HCT116 (cell line): ENCODE measurements at regions not wholly inside any gene's neighbourhood (a gene's known extent, or its start where the extent isn't known, plus 50 kb on each side); places are given as distances from the start of the nearest gene placed in this dataset.

Source experiments
- EGR1 ChIP-seq: IDR thresholded peaks from 2 replicates; pipeline ENCODE4 v1.6.1; 2012; ENCODE audit warnings: low read depth
- ELF1 ChIP-seq: IDR thresholded peaks from 2 replicates; pipeline ENCODE4 v1.6.1; 2012; ENCODE audit warnings: low read depth, borderline replicate concordance
- EZH2 ChIP-seq: fragments of 200-600 bp; sonication (generic); IDR thresholded peaks from 2 replicates; pipeline ENCODE4 v1.6.1; 2017; ENCODE audit warnings: antibody characterized with exemption, mixed run types
- EZH2phosphoT487 ChIP-seq: fragments of 200-600 bp; IDR thresholded peaks from 2 replicates; pipeline ENCODE4 v1.6.1; 2018; ENCODE audit warnings: antibody characterized with exemption, borderline replicate concordance
- MAX ChIP-seq: IDR thresholded peaks from 2 replicates; pipeline ENCODE4 v1.6.1; 2012
- POLR2A ChIP-seq: IDR thresholded peaks from 2 replicates; pipeline ENCODE4 v1.7.0; 2011; ENCODE audit warnings: borderline replicate concordance; ENCODE audit not compliant: insufficient read depth, insufficient read length; ENCODE audit errors: extremely low read depth
- RAD21 ChIP-seq: IDR thresholded peaks from 2 replicates; pipeline ENCODE4 v1.6.1; 2012; ENCODE audit warnings: low read depth, mild to moderate bottlenecking
- REST ChIP-seq: IDR thresholded peaks from 2 replicates; pipeline ENCODE4 v1.6.1; 2012; ENCODE audit warnings: low read depth
- SP1 ChIP-seq: IDR thresholded peaks from 2 replicates; pipeline ENCODE4 v1.6.1; 2012; ENCODE audit warnings: low read depth
- SRF ChIP-seq: IDR thresholded peaks from 2 replicates; pipeline ENCODE4 v1.6.1; 2012; ENCODE audit warnings: low read depth
- ZFX ChIP-seq: fragments of 450-650 bp; IDR thresholded peaks from 2 replicates; pipeline ENCODE4 v1.6.1; 2017
- ZNF274 ChIP-seq: fragments of 200-500 bp; sonication (Bioruptor generic); IDR thresholded peaks from 2 replicates; pipeline ENCODE4 v1.6.1; 2014; ENCODE audit warnings: mild to moderate bottlenecking, low read depth, low read length, inconsistent platforms
- TF ChIP-seq, protein P1 (sequence below), 3 experiments: fragments of 200-600 bp in 1 of 3; sonication (generic) in 1 of 3; IDR thresholded peaks in 2 of 3; conservative IDR thresholded peaks in 1 of 3; 2 replicates each; pipeline ENCODE4 v1.5.1; 2012 to 2017; ENCODE audit warnings: low read depth in 2 of 3, low read length in 2 of 3, antibody characterized with exemption in 1 of 3, borderline replicate concordance in 1 of 3, control low read depth in 1 of 3, mild to moderate bottlenecking in 1 of 3, mixed read lengths in 1 of 3, mixed run types in 1 of 3, moderate library complexity in 1 of 3; ENCODE audit not compliant: insufficient read depth in 1 of 3

DNA sequence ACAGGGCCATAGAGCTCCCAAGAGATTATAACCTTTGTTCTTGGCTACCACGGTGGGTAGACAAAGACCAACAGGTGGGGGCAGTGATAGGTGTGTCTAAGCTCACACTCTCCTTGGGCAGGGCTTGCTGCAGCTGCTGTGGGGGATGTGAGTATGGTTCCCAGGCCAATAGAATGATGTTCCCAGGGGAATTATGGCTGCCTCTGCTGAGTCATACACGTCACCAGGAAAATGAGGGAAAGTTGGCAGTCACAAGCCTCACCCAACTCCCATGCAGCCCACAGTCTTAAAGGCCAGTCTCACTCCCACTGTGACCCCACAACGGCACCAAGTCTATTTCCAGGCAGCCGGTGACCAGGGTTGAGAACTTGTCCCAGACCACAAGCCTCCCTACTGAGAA lies 453.4 kb upstream of the PODXL start:
- TF ChIP-seq, protein P1, sequence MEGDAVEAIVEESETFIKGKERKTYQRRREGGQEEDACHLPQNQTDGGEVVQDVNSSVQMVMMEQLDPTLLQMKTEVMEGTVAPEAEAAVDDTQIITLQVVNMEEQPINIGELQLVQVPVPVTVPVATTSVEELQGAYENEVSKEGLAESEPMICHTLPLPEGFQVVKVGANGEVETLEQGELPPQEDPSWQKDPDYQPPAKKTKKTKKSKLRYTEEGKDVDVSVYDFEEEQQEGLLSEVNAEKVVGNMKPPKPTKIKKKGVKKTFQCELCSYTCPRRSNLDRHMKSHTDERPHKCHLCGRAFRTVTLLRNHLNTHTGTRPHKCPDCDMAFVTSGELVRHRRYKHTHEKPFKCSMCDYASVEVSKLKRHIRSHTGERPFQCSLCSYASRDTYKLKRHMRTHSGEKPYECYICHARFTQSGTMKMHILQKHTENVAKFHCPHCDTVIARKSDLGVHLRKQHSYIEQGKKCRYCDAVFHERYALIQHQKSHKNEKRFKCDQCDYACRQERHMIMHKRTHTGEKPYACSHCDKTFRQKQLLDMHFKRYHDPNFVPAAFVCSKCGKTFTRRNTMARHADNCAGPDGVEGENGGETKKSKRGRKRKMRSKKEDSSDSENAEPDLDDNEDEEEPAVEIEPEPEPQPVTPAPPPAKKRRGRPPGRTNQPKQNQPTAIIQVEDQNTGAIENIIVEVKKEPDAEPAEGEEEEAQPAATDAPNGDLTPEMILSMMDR (IDR thresholded peaks at IDR 0.05 in 2 of 3, conservative IDR thresholded peaks at IDR 0.05 in 1 of 3; ENCODE audit: borderline replicate concordance in 1 of 3, insufficient read depth in 1 of 3, low read depth in 2 of 3, low read length in 2 of 3) = no peak
- no peak for TF ChIP-seq POLR2A
- no peak for TF ChIP-seq MAX
- TF ChIP-seq EZH2 = no peak
- no peak for TF ChIP-seq EGR1
- TF ChIP-seq RAD21 = no peak
- no peak for TF ChIP-seq ZNF274
- TF ChIP-seq EZH2phosphoT487 = no peak
- TF ChIP-seq SP1 = no peak
- no peak for TF ChIP-seq SRF
- no peak for TF ChIP-seq ELF1
- no peak for TF ChIP-seq ZFX
- TF ChIP-seq REST = no peak
